ENCODE measurements at regions not wholly inside any gene's neighbourhood (a gene's known extent, or its start where the extent isn't known, plus 50 kb on each side); places are given as distances from the start of the nearest gene placed in this dataset.

DNA sequence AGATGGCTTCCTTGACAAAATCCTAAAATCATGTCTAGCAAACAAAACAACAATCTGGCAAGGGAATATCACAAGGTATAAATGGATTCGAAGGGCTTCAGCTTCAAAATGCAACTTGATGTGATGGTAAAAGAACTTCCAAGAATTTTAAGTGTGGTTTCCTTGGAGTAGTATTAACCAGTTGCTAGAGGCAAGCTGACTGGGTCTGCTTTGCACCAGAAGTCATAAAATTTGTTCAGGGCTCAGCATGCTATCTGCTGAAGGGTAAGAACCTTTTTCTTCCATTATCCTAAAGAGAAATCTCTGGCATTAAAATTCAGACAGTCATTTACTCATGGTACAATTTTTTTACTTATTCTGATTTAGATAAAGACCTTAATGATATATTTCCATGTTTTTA lies 516.7 kb downstream of the TXNL1 start:
- Histone ChIP-seq H4K91ac (ENCODE audit: insufficient read depth, low read depth, low read length) (no peak overlapping the region), H2BK20ac (ENCODE audit: low read depth, low read length) (no peak overlapping the region), H4K5ac (ENCODE audit: low read depth, low read length) (no peak overlapping the region), H3K14ac (replicated peaks; ENCODE audit: low read depth, low read length) (no peak overlapping the region), H3K9ac (ENCODE audit: low read depth, low read length) (no peak overlapping the region), H2BK5ac (ENCODE audit: low read depth, low read length, poor library complexity, severe bottlenecking) (no peak overlapping the region), H3K4me2 (ENCODE audit: low read depth, low read length) (no peak overlapping the region), H4K8ac (ENCODE audit: low read depth in 2 of 2, low read length in 2 of 2) (no peak overlapping the region), H2AK9ac (replicated peaks; ENCODE audit: low read depth, low read length, poor library complexity) (no peak overlapping the region), H3K23ac (ENCODE audit: low read depth, low read length) (no peak overlapping the region), H3K79me1 (ENCODE audit: low read depth in 1 of 2, low read length in 2 of 2) (no peaks in the 10 kb centered on the region), H3K18ac (ENCODE audit: low read depth, low read length) (no peak overlapping the region), H2AFZ (replicated peaks; ENCODE audit: low read length, poor library complexity) (no peak overlapping the region), H2BK120ac (ENCODE audit: low read depth, low read length) (no peak overlapping the region), H3K36me3 (ENCODE audit: control insufficient read depth, insufficient read depth, low read length) (no peaks in the 10 kb centered on the region), H3K4ac (ENCODE audit: low read depth, low read length) (no peak overlapping the region), H3K56ac (ENCODE audit: extremely low read depth, insufficient read depth, low read length) (no peak overlapping the region), H3K4me3 (ENCODE audit: insufficient read depth, low read depth, low read length) (no peak overlapping the region), H3K9me3 (ENCODE audit: control insufficient read depth, insufficient read depth, low read length) (no peaks in the 10 kb centered on the region), H4K20me1 (ENCODE audit: insufficient read depth, low read length) (no peaks in the 10 kb centered on the region), H3K27me3 (ENCODE audit: control insufficient read depth, insufficient read depth, low read length) (no peaks in the 10 kb centered on the region), H2BK15ac (ENCODE audit: low read depth, low read length) (no peak overlapping the region; the same call in 2 of the 3 replicates), H2AK5ac (ENCODE audit: low read depth, low read length) (no peak overlapping the region), H3K4me1 (ENCODE audit: control insufficient read depth, insufficient read depth, low read length) (peaks cover 5% of the 10 kb centered on the region), H3K9me1 (ENCODE audit: insufficient read depth, low read length) (peaks cover 2% of the 10 kb centered on the region), H3K27ac (ENCODE audit: insufficient read depth, low read length) (no peak overlapping the region)
- no CpG with 5 or more reads among the region's 1 CpG for WGBS, 2 experiments (ENCODE audit: extremely low coverage in 2 of 2, insufficient read length in 1 of 2)
- ChIA-PET POLR2A (ENCODE audit: unreplicated experiment) (no interaction called here), CTCF (interaction anchor here (0.5 kb wide), 1 partner anchor 887 kb away, joined by 4 read pairs; no protein-coding TSS in a partner anchor)
- TF ChIP-seq CHD1 (IDR thresholded peaks at IDR 0.05; ENCODE audit: low read depth, low read length) (no peak), RCOR1 (IDR thresholded peaks at IDR 0.05; ENCODE audit: insufficient replicate concordance, low read length) (no peak), POLR2A (IDR thresholded peaks at IDR 0.05; ENCODE audit: low read depth, low read length) (no peak)
- dilution Hi-C loops (cut with HindIII; ENCODE audit: low sequenced_read_pairs, unreplicated experiment) (no loop called here), in situ Hi-C loops (cut with MboI; ENCODE audit: low sequenced_read_pairs) (no loop called here), intact Hi-C loops (cut with micrococcal nuclease) (no loop called here)
- BruUV-seq (replicated peaks): no TSS peak
- no peak for ATAC-seq (ENCODE audit: low read depth)
- DNase-seq: no peak

All from IMR-90 (cell line).